WTC11 (cell line): ENCODE measurements at regions not wholly inside any gene's neighbourhood (a gene's known extent, or its start where the extent isn't known, plus 50 kb on each side); places are given as distances from the start of the nearest gene placed in this dataset.

ENCODE experiments used
- ZNF121 ChIP-seq: sonication (generic); formaldehyde crosslinking; IDR thresholded peaks from 2 replicates; pipeline ENCODE4 v1.8.0; 2023; ENCODE audit warnings: missing genetic modification reagents
- TF ChIP-seq, protein P1 (sequence below): sonication (generic); formaldehyde crosslinking; IDR thresholded peaks from 2 replicates; pipeline ENCODE4 v1.8.0; 2022; ENCODE audit warnings: mild to moderate bottlenecking, missing genetic modification reagents
- TF ChIP-seq, protein P2 (sequence below): fragments of 200-600 bp; IDR thresholded peaks from 2 replicates; pipeline ENCODE4 v1.8.0; 2022; ENCODE audit warnings: antibody characterized with exemption

DNA sequence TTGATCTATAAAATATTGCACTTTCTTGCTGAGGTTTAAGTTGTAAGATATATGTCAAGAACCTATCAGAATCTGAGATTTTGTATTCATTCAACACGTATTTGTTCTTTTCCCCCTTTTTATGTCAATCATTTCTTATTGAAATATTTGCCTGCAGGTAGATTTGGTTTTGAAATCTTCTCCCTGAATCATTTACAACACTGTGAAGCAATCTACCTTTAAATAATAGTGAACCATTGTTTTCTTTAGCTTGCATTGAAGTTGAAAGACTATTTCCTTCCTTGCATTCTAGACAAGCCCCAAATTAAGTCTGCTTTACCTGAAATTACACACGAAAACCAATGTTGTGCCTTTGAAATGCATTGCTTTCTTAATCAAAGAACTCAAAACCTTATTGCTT, 460.2 kb downstream of the KIF2B start:
- TF ChIP-seq, protein P1, sequence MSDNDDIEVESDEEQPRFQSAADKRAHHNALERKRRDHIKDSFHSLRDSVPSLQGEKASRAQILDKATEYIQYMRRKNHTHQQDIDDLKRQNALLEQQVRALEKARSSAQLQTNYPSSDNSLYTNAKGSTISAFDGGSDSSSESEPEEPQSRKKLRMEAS (CRISPR knock-in tag) = no peak
- TF ChIP-seq, protein P2, sequence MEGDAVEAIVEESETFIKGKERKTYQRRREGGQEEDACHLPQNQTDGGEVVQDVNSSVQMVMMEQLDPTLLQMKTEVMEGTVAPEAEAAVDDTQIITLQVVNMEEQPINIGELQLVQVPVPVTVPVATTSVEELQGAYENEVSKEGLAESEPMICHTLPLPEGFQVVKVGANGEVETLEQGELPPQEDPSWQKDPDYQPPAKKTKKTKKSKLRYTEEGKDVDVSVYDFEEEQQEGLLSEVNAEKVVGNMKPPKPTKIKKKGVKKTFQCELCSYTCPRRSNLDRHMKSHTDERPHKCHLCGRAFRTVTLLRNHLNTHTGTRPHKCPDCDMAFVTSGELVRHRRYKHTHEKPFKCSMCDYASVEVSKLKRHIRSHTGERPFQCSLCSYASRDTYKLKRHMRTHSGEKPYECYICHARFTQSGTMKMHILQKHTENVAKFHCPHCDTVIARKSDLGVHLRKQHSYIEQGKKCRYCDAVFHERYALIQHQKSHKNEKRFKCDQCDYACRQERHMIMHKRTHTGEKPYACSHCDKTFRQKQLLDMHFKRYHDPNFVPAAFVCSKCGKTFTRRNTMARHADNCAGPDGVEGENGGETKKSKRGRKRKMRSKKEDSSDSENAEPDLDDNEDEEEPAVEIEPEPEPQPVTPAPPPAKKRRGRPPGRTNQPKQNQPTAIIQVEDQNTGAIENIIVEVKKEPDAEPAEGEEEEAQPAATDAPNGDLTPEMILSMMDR = no peak
- no peak for TF ChIP-seq ZNF121 (CRISPR knock-in tag)
